Peyer's patch (tissue), 4 donors: ENCODE measurements at regions not wholly inside any gene's neighbourhood (a gene's known extent, or its start where the extent isn't known, plus 50 kb on each side); places are given as distances from the start of the nearest gene placed in this dataset.

ENCODE experiments used
- CTCF ChIP-seq, 6 experiments: fragments of 450-650 bp in 4 of 6; fragments of 200-600 bp in 2 of 6; sonication (generic) in 1 of 6; IDR thresholded peaks; one replicate each; pipeline ENCODE4 v1.5.1; 2017 to 2019; ENCODE audit warnings: antibody characterized with exemption in 6 of 6, mild to moderate bottlenecking in 3 of 6, moderate library complexity in 1 of 6
- POLR2A ChIP-seq, 2 donors: fragments of 450-650 bp; IDR thresholded peaks; one replicate each; pipeline ENCODE4 v1.5.1; 2017; ENCODE audit warnings: antibody characterized with exemption in 2 of 2, mild to moderate bottlenecking in 2 of 2, moderate library complexity in 2 of 2

- no peak for TF ChIP-seq CTCF (IDR thresholded peaks at IDR 0.05)
- TF ChIP-seq POLR2A (IDR thresholded peaks at IDR 0.05): no peak
Observed at GRCh38 chr4:12966726-12967125, 517.4 kb downstream of the RAB28 start.
